Hindlimb muscle (tissue), 1 donor: ENCODE measurements at regions not wholly inside any gene's neighbourhood (a gene's known extent, or its start where the extent isn't known, plus 50 kb on each side); places are given as distances from the start of the nearest gene placed in this dataset.
"Not testable (repeated sequence)": the region's sequence is repeated elsewhere in the genome, so short reads cannot be mapped to it uniquely, and the experiment has no call there.

Source experiments
- DNase-seq: peaks from one replicate; pipeline ENCODE4 v3.0.0-alpha.2; 2013

GRCh38 chr14:66291756-66292155 is 194.4 kb upstream of the CCDC196 start:
- DNase-seq = no peak

- no peak for DNase-seq
Observed at GRCh38 chr14:66293533-66294105, 192.6 kb upstream of the CCDC196 start.

GRCh38 chr14:66295386-66295785 is 190.8 kb upstream of the CCDC196 start:
- no peak for DNase-seq

- DNase-seq = no peak
Observed at GRCh38 chr14:66300886-66301285, 185.3 kb upstream of the CCDC196 start.

- no peak for DNase-seq
Observed at GRCh38 chr14:66306101-66306500, 180.1 kb upstream of the CCDC196 start.

- no peak for DNase-seq
Observed at GRCh38 chr14:66311058-66311457, 175.1 kb upstream of the CCDC196 start.

- no peak for DNase-seq
Observed at GRCh38 chr14:66311990-66312389, 174.2 kb upstream of the CCDC196 start.

GRCh38 chr14:66312451-66312850 is 173.7 kb upstream of the CCDC196 start:
- DNase-seq = no peak

GRCh38 chr14:66315098-66315497 is 171.1 kb upstream of the CCDC196 start:
- no peak for DNase-seq

- no peak for DNase-seq
Observed at GRCh38 chr14:66315548-66315947, 170.6 kb upstream of the CCDC196 start.

- DNase-seq = no peak
Observed at GRCh38 chr14:66322564-66322963, 163.6 kb upstream of the CCDC196 start.

- no peak for DNase-seq
Observed at GRCh38 chr14:66330228-66330627, 155.9 kb upstream of the CCDC196 start.

GRCh38 chr14:66330916-66331315 is 155.3 kb upstream of the CCDC196 start:
- DNase-seq = no peak

- not testable (repeated sequence) for DNase-seq
Observed at GRCh38 chr14:66333293-66333692, 152.9 kb upstream of the CCDC196 start.

- no peak for DNase-seq
Observed at GRCh38 chr14:66341239-66341638, 144.9 kb upstream of the CCDC196 start.

GRCh38 chr14:66345986-66346385 is 140.2 kb upstream of the CCDC196 start:
- no peak for DNase-seq

GRCh38 chr14:66351310-66351709 is 134.9 kb upstream of the CCDC196 start:
- no peak for DNase-seq

GRCh38 chr14:66359500-66359899 is 126.7 kb upstream of the CCDC196 start:
- peak; percentile 40 for DNase-seq

- DNase-seq = no peak
Observed at GRCh38 chr14:66360366-66360926, 125.7 kb upstream of the CCDC196 start.

- no peak for DNase-seq
Observed at GRCh38 chr14:66361013-66361412, 125.2 kb upstream of the CCDC196 start.

GRCh38 chr14:66365388-66365787 is 120.8 kb upstream of the CCDC196 start:
- no peak for DNase-seq

- no peak for DNase-seq
Observed at GRCh38 chr14:66369157-66369697, 116.9 kb upstream of the CCDC196 start.

- DNase-seq = no peak
Observed at GRCh38 chr14:66371776-66372175, 114.4 kb upstream of the CCDC196 start.
